GM19467 (cell line): ENCODE measurements at regions not wholly inside any gene's neighbourhood (a gene's known extent, or its start where the extent isn't known, plus 50 kb on each side); places are given as distances from the start of the nearest gene placed in this dataset.

Experiments used
- ATAC-seq: cut with Tn5 transposase; IDR thresholded peaks from one replicate; pipeline ENCODE4 v1.9.1; 2021; ENCODE audit warnings: mild to moderate bottlenecking, moderate library complexity; ENCODE audit not compliant: unreplicated experiment

DNA sequence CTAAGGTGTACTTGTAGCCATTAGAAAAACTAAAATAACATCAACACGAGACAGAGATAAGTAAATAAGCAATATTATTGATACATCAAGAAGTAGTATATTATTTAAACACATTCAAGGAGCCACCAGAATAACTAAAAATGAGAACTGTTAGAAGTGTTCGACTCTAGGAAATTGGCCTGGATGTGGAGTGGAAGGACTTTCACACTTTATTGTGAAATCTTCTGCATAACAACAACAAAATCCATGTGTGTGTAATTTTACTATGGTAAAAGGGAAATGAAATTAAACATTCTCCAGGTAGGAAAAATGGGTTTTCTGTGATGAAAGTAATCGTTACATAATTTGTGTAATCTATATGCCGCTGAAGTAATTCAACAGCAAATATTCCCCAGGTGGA, 96.3 kb upstream of the RNF152 start:
- no peak for ATAC-seq

GRCh38 chr18:61988100-61988499, 95.3 kb upstream of the RNF152 start:
- no peak for ATAC-seq

GRCh38 chr18:61985681-61986080, 92.9 kb upstream of the RNF152 start:
- no peak for ATAC-seq

DNA sequence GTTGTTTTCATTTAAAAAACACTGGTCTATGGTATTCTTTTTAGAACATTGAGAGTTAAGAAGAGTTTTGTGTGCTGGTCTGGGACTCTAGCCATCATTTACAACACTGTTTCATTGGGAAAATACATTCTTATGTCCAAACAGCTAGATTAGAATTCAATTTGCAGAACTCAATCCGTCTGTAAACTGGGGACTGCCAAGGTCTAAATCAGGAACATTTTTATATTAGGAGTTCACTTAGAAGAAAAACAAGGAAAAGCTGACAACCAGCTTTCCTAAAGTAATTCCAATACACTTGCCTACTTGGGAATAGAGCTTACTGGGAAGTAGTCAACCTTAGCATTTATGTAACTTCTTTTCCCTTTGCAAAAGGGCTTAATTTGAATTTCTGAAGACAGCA, 91.5 kb upstream of the RNF152 start:
- ATAC-seq = no peak

GRCh38 chr18:61982475-61982874, 89.7 kb upstream of the RNF152 start:
- no peak for ATAC-seq

DNA sequence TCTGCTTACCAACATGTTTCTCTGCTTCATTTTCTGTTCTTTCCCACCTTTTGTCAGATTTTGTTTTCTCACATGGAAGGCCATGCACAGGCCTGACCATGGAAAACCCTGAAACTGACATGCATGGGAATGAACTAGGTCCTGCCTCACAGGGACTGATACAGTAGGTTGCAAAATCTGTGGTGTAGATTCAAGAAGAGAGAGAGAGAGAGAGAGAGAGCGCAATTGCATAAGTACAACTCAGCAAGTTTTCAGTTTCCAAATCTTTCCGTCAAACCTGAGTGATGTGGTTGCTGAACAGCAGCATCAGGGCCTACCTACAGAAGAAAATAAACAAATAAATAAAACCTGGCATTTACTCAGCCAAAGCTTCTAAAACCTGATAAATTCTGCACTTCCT, 87.5 kb upstream of the RNF152 start:
- ATAC-seq = no peak

- no peak for ATAC-seq
Observed at GRCh38 chr18:61975526-61976326, 82.9 kb upstream of the RNF152 start.

DNA sequence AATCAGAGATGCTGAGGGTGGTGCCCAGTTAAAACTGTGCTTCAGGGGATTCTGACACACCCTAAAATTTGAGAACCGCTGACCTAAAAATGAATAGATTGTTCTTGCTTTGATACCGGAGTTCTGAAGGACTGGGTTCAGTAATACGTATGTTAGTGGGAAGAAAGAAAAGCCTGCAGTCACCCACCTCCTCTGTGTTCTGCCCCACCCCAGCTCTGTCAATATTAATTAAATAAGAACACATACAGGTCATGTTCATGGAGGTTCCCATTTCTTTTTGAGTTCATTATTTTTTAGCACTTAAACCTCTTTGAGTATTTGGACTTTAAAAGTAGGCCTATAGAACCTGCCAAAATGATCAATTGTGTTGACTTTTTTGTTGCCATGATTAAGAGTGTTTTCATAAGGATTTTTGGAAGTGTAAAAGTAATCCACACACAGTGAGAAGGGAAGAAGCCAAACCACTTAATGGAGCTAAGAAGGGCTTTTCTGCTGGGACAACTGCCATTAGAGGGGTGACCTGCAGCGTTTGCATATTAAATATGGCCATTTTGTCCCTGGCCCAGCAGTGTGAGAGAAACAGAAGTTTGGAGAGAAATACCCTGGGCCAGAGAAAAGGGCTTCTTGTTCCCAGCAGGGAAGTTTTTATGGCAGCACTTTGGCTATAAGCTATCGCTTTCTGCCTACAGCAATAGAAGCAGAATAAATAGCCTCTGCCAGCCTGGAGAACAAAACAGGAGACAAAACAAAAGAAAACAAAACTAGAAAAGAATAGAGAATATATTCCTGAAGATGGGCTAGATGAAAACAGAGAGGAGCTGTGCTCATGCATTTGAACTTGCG, 80.7 kb upstream of the RNF152 start:
- ATAC-seq = no peak

- peak; percentile 63 for ATAC-seq
Observed at GRCh38 chr18:61972389-61973264, 79.8 kb upstream of the RNF152 start.

GRCh38 chr18:61967252-61967891, 74.6 kb upstream of the RNF152 start:
- no peak for ATAC-seq

DNA sequence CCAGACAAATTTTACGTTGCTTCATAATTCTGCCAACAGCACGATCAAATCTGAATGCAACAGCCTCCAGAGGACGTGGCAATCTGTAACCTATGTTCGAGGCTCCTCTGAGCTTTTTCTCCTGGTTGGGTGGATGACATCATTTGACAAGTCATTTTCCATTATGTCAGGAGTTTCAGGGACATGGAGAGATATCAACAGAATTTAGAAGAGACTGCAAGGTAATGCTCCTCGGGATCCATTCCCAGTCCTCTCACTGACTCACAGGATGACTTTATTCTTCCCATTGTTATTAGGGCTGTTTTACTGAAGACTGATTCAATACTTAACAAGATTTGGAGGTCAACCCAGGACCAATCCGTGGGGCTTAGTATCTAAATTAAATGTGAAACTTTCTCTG, 72.5 kb upstream of the RNF152 start:
- ATAC-seq = no peak

- ATAC-seq = no peak
Observed at GRCh38 chr18:61964616-61965015, 71.8 kb upstream of the RNF152 start.

- ATAC-seq = no peak
Observed at GRCh38 chr18:61963705-61964104, 70.9 kb upstream of the RNF152 start.

DNA sequence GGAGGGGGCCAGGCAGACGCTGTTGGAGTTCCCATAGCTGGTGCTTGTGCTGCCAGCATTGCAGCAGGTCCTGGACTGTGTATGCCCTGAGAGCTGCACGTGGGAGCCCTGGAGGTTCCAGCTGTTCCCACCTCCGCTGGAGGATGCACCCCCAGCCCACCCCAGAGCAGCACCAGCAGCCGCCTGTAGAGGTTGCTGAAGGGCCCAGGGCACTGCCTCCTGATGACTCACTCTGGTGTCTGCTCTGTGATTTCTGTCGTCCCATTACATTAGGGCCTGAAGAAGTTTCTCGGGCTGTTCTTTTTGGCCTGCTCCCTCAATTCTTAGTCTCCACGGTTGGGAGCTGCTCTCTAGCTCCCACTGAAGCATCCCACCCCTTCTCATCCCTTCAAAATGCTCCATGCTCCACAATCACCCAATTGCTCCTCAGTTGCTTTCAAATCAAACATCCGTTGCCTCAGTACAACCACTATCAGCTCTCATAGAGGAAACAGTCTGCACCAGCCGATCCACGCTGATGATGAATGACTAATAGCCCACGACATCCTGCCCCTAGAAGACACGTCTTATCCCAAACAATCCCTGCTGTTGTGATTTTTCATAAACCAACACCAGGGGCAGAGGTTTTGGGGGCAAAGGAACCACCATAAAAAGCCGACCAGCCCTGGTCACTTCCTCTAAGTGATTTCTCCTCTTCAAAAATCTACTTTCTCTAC, 65.2 kb upstream of the RNF152 start:
- ATAC-seq = no peak

GRCh38 chr18:61955644-61956043, 62.8 kb upstream of the RNF152 start:
- ATAC-seq = peak; percentile 45

- no peak for ATAC-seq
Observed at GRCh38 chr18:61954096-61954746, 61.4 kb upstream of the RNF152 start.

DNA sequence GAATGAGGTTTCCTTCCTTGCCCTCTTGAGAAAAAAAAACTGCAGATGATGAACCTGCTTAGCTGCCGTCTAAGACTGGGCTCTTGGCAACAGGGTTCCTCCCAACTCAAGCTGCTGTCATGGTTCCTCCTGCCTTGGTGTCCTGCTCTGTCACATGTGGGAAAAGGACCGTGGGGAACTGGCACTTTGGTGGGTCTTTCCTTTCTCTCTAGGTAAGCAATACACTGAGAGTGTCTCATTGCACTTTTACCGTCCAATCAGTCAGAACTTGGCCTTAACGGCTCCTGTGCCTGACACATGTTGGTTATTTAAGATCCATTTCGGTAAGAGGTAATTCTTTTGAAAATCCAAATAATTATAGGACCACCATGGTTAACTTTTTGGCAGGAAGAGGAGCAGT, 60.8 kb upstream of the RNF152 start:
- no peak for ATAC-seq

GRCh38 chr18:61953161-61953560, 60.4 kb upstream of the RNF152 start:
- no peak for ATAC-seq

DNA sequence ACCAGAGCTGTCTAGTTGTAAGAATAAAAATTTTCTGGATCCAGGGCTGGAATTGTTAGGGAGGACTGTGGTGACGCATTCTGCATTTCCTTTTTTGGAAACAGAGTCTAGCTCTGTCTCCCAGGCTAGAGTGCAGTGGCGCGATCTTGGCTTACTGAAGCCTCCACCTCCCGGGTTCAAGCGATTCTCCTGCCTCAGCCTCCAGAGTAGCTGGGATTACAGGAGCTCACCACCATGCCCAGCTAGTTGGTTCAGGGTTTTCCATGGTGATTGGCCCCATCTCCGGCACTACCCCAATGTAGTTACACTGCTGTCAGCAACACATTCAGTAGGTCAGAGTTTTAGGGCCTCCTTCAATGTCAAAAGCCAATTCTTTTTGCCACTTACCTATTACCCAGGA, 58.6 kb upstream of the RNF152 start:
- no peak for ATAC-seq

GRCh38 chr18:61950371-61950770, 57.6 kb upstream of the RNF152 start:
- no peak for ATAC-seq
